Fibroblast of pulmonary artery (primary cell): ENCODE measurements at regions not wholly inside any gene's neighbourhood (a gene's known extent, or its start where the extent isn't known, plus 50 kb on each side); places are given as distances from the start of the nearest gene placed in this dataset.

Experiments used
- DNase-seq: peaks from one replicate; pipeline ENCODE4 v3.0.0-alpha.2; 2010; ENCODE audit warnings: low read depth
- H3K4me3 ChIP-seq: replicated peaks from 2 replicates; pipeline ENCODE4 v1.5.1; 2011; ENCODE audit warnings: low read depth, mild to moderate bottlenecking, control low read depth, low read length, moderate library complexity
- CTCF ChIP-seq: IDR thresholded peaks from 2 replicates; pipeline ENCODE4 v1.5.1; 2011; ENCODE audit warnings: mild to moderate bottlenecking, control low read depth, low read length, inconsistent platforms; ENCODE audit errors: missing control alignments

- no peak for TF ChIP-seq CTCF
- no peak overlapping the region for H3K4me3 ChIP-seq
- peak; percentile 1 for DNase-seq
Observed at GRCh38 chr2:81266106-81266505, 961.6 kb upstream of the LRRTM1 start.

- TF ChIP-seq CTCF, result no peak
- no peak overlapping the region for H3K4me3 ChIP-seq
Observed at GRCh38 chr2:81263989-81264388, 959.4 kb upstream of the LRRTM1 start.

GRCh38 chr2:81260320-81260719 is 955.8 kb upstream of the LRRTM1 start:
- DNase-seq, result no peak
- TF ChIP-seq CTCF, result no peak
- H3K4me3 ChIP-seq, result no peak overlapping the region

More at GRCh38 chr2:81263989-81264388, 959.4 kb upstream of the LRRTM1 start:
- no peak for DNase-seq

GRCh38 chr2:81250270-81250669 is 945.7 kb upstream of the LRRTM1 start:
- H3K4me3 ChIP-seq, result no peak overlapping the region
- no peak for DNase-seq
- TF ChIP-seq CTCF, result no peak

- H3K4me3 ChIP-seq, result no peak overlapping the region
- no peak for DNase-seq
Observed at GRCh38 chr2:81249152-81249551, 944.6 kb upstream of the LRRTM1 start.

GRCh38 chr2:81247648-81248047 is 943.1 kb upstream of the LRRTM1 start:
- DNase-seq, result no peak
- H3K4me3 ChIP-seq, result no peak overlapping the region
- TF ChIP-seq CTCF, result no peak

More at GRCh38 chr2:81249152-81249551, 944.6 kb upstream of the LRRTM1 start:
- TF ChIP-seq CTCF, result no peak

- TF ChIP-seq CTCF, result no peak
- no peak for DNase-seq
- no peak overlapping the region for H3K4me3 ChIP-seq
Observed at GRCh38 chr2:81242501-81242900, 937.9 kb upstream of the LRRTM1 start.
